ENCODE measurements at regions not wholly inside any gene's neighbourhood (a gene's known extent, or its start where the extent isn't known, plus 50 kb on each side); places are given as distances from the start of the nearest gene placed in this dataset.

GRCh38 chr4:115729739-115730266, 616.4 kb upstream of the NDST4 start:
- TF ChIP-seq CTCF (IDR thresholded peaks at IDR 0.05; ENCODE audit: borderline replicate concordance, control extremely low read depth, extremely low read depth, insufficient read depth, missing control alignments): no peak
- in situ Hi-C loops (cut with MboI; ENCODE audit: low sequenced_read_pairs, unreplicated experiment): no loop called here
- DNase-seq (ENCODE audit: low spot score): no peak

GRCh38 chr4:115723621-115724020, 610.2 kb upstream of the NDST4 start:
- no peak for DNase-seq (ENCODE audit: low spot score)
- in situ Hi-C loops (cut with MboI; ENCODE audit: low sequenced_read_pairs, unreplicated experiment): no loop called here
- TF ChIP-seq CTCF (IDR thresholded peaks at IDR 0.05; ENCODE audit: borderline replicate concordance, control extremely low read depth, extremely low read depth, insufficient read depth, missing control alignments): no peak

- no peak for TF ChIP-seq CTCF (IDR thresholded peaks at IDR 0.05; ENCODE audit: borderline replicate concordance, control extremely low read depth, extremely low read depth, insufficient read depth, missing control alignments)
- in situ Hi-C loops (cut with MboI; ENCODE audit: low sequenced_read_pairs, unreplicated experiment): no loop called here
- DNase-seq (ENCODE audit: low spot score): no peak
Observed at GRCh38 chr4:115720611-115721010, 607.2 kb upstream of the NDST4 start.

GRCh38 chr4:115711575-115711974, 598.2 kb upstream of the NDST4 start:
- DNase-seq (ENCODE audit: low spot score): no peak
- TF ChIP-seq CTCF (IDR thresholded peaks at IDR 0.05; ENCODE audit: borderline replicate concordance, control extremely low read depth, extremely low read depth, insufficient read depth, missing control alignments): no peak
- in situ Hi-C loops (cut with MboI; ENCODE audit: low sequenced_read_pairs, unreplicated experiment): no loop called here

- TF ChIP-seq CTCF (IDR thresholded peaks at IDR 0.05; ENCODE audit: borderline replicate concordance, control extremely low read depth, extremely low read depth, insufficient read depth, missing control alignments): no peak
- no peak for DNase-seq (ENCODE audit: low spot score)
- in situ Hi-C loops (cut with MboI; ENCODE audit: low sequenced_read_pairs, unreplicated experiment): no loop called here
Observed at GRCh38 chr4:115688961-115689360, 575.5 kb upstream of the NDST4 start.

- TF ChIP-seq CTCF (IDR thresholded peaks at IDR 0.05; ENCODE audit: borderline replicate concordance, control extremely low read depth, extremely low read depth, insufficient read depth, missing control alignments): no peak
- in situ Hi-C loops (cut with MboI; ENCODE audit: low sequenced_read_pairs, unreplicated experiment): no loop called here
- DNase-seq (ENCODE audit: low spot score): no peak
Observed at GRCh38 chr4:115687052-115687755, 573.8 kb upstream of the NDST4 start.
